Liver (tissue), 8 donors: ENCODE measurements at regions not wholly inside any gene's neighbourhood (a gene's known extent, or its start where the extent isn't known, plus 50 kb on each side); places are given as distances from the start of the nearest gene placed in this dataset.

ENCODE experiments used
- DNase-seq: peaks from one replicate; pipeline ENCODE4 v3.0.0-alpha.2; 2017; ENCODE audit warnings: low spot score
- H3K27ac ChIP-seq, 2 donors: one replicate each; pipeline ENCODE4 v1.7.0; 2013; ENCODE audit warnings: inconsistent platforms in 2 of 2, low read length in 2 of 2, control low read depth in 1 of 2, low read depth in 1 of 2, mild to moderate bottlenecking in 1 of 2
- H3K27me3 ChIP-seq, 4 donors: one replicate each; pipeline versions ENCODE4 v1.6.1 to v1.7.0; 2013; ENCODE audit warnings: low read length in 3 of 4, inconsistent platforms in 1 of 4, mild to moderate bottlenecking in 1 of 4, moderate library complexity in 1 of 4; ENCODE audit not compliant: control insufficient read depth in 4 of 4, insufficient read depth in 4 of 4
- H3K36me3 ChIP-seq, 4 donors: one replicate each; pipeline versions ENCODE4 v1.6.1 to v1.7.0; 2013; ENCODE audit warnings: low read length in 3 of 4, mild to moderate bottlenecking in 3 of 4, low read depth in 1 of 4, moderate library complexity in 1 of 4; ENCODE audit not compliant: control insufficient read depth in 4 of 4, insufficient read depth in 3 of 4
- H3K4me1 ChIP-seq, 4 donors: one replicate each; pipeline versions ENCODE4 v1.6.1 to v1.7.0; 2013; ENCODE audit warnings: low read length in 3 of 4, mild to moderate bottlenecking in 3 of 4, moderate library complexity in 1 of 4; ENCODE audit not compliant: control insufficient read depth in 4 of 4, insufficient read depth in 4 of 4
- H3K4me3 ChIP-seq, 3 donors: one replicate each; pipeline versions ENCODE4 v1.6.1 to v1.7.0; 2013; ENCODE audit warnings: low read length in 3 of 3, control low read depth in 1 of 3, low read depth in 1 of 3, mild to moderate bottlenecking in 1 of 3
- H3K9ac ChIP-seq, 2 donors: one replicate each; pipeline ENCODE4 v1.7.0; 2013; ENCODE audit warnings: low read length in 2 of 2, mild to moderate bottlenecking in 2 of 2, moderate library complexity in 2 of 2, control low read depth in 1 of 2, low read depth in 1 of 2
- H3K9me3 ChIP-seq, 4 donors: one replicate each; pipeline versions ENCODE4 v1.6.1 to v1.7.0; 2013; ENCODE audit warnings: low read length in 3 of 4; ENCODE audit not compliant: control insufficient read depth in 4 of 4
- EGR1 ChIP-seq, 2 donors: IDR thresholded peaks; 2 replicates each; pipeline ENCODE4 v1.6.1; 2016 to 2018; ENCODE audit warnings: antibody characterized with exemption in 2 of 2, low read depth in 2 of 2
- FOXA1 ChIP-seq: IDR thresholded peaks from 2 replicates; pipeline ENCODE4 v1.6.1; 2016; ENCODE audit warnings: antibody characterized with exemption
- FOXA2 ChIP-seq: IDR thresholded peaks from 2 replicates; pipeline ENCODE4 v1.6.1; 2016; ENCODE audit warnings: antibody characterized with exemption
- GABPA ChIP-seq, 2 donors: IDR thresholded peaks in 1 of 2; conservative IDR thresholded peaks in 1 of 2; 2 replicates each; pipeline ENCODE4 v1.6.1; 2016; ENCODE audit warnings: antibody characterized with exemption in 2 of 2, mild to moderate bottlenecking in 1 of 2, moderate library complexity in 1 of 2
- HNF4A ChIP-seq, 2 donors: conservative IDR thresholded peaks; 2 replicates each; pipeline ENCODE4 v1.6.1; 2016; ENCODE audit warnings: antibody characterized with exemption in 2 of 2, mild to moderate bottlenecking in 2 of 2
- HNF4G ChIP-seq: IDR thresholded peaks from 2 replicates; pipeline ENCODE4 v1.6.1; 2016; ENCODE audit warnings: antibody characterized with exemption
- JUND ChIP-seq, 2 donors: IDR thresholded peaks; 2 replicates each; pipeline ENCODE4 v1.6.1; 2016; ENCODE audit warnings: antibody characterized with exemption in 2 of 2
- NR2F2 ChIP-seq: IDR thresholded peaks from 2 replicates; pipeline ENCODE4 v1.6.1; 2016; ENCODE audit warnings: antibody characterized with exemption
- RAD21 ChIP-seq, 2 donors: IDR thresholded peaks; 2 replicates each; pipeline ENCODE4 v1.6.1; 2016; ENCODE audit warnings: antibody characterized with exemption in 2 of 2, mild to moderate bottlenecking in 2 of 2
- RXRA ChIP-seq, 2 donors: IDR thresholded peaks; 2 replicates each; pipeline ENCODE4 v1.6.1; 2017 to 2018; ENCODE audit warnings: antibody characterized with exemption in 2 of 2, mild to moderate bottlenecking in 1 of 2
- SP1 ChIP-seq: IDR thresholded peaks from 2 replicates; pipeline ENCODE4 v1.6.1; 2018; ENCODE audit warnings: antibody characterized with exemption, mild to moderate bottlenecking
- TAF1 ChIP-seq: conservative IDR thresholded peaks from 2 replicates; pipeline ENCODE4 v1.6.1; 2016; ENCODE audit warnings: antibody characterized with exemption, mild to moderate bottlenecking
- YY1 ChIP-seq: IDR thresholded peaks from 2 replicates; pipeline ENCODE4 v1.6.1; 2016; ENCODE audit warnings: antibody characterized with exemption, mild to moderate bottlenecking
- WGBS: extraction: QIAGEN DNeasy Blood & Tissue Kit; methylation state at CpG from one replicate; pipeline ENCODE4 v1.1.7; 2013; 5-methylcytosine and 5-hydroxymethylcytosine counted together
- TF ChIP-seq, protein P1 (sequence below): IDR thresholded peaks from 2 replicates; pipeline ENCODE4 v1.6.1; 2016; ENCODE audit warnings: antibody characterized with exemption
- TF ChIP-seq, protein P2 (sequence below): fragments of 150-350 bp; IDR thresholded peaks from 2 replicates; pipeline ENCODE4 v1.5.1; 2017; ENCODE audit warnings: improper control_type of control experiment, low read depth, low read length; ENCODE audit not compliant: missing input control
- TF ChIP-seq, protein P3 (sequence below): IDR thresholded peaks from 2 replicates; pipeline ENCODE4 v1.6.1; 2016; ENCODE audit warnings: antibody characterized with exemption
- TF ChIP-seq, protein P4 (sequence below): IDR thresholded peaks from 2 replicates; pipeline ENCODE4 v1.6.1; 2016; ENCODE audit warnings: antibody characterized with exemption
- TF ChIP-seq, protein P5 (sequence below): IDR thresholded peaks from 2 replicates; pipeline ENCODE4 v1.6.1; 2016; ENCODE audit warnings: antibody characterized with exemption, mild to moderate bottlenecking
- donor health status: healthy.
- donor health status: healthy.
- donor health status: healthy.
- donor health status: healthy.
- donor health status: healthy.

DNA sequence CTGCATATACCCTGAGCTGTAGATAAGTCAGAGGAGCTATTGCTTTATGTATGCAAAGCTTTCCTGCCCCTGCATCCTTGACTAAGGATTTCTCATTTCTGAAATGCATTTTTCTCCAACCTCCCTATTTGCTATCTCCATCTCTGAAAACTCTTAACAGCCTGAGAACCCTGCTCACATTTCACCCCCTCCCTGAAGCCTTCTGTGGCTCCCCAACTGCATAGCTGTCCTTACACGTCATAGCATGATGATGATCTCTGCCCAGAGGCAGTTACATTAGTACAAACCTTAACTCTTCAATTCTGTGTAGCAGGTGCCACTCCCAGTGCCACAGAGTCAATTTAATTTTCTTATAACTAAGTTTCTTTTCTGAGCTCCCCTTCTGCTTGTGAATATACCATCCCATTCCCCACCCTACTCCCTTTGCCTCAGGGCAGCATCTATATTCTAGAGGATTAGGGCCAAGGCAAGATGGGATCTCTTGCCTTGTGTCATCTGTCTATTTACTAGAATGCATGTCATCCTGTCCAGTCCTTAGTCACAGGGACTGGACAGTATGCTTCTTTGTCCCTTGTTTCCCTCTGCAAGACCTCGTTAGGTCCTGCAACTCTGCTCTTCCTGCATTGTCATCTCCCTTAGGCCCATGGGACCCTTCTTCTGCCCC, 149.7 kb upstream of the SPRY4 start:
- no peak overlapping the region for H3K27ac ChIP-seq
- WGBS: 85% methylated on average over 2 of the region's 2 CpGs
- H3K4me1 ChIP-seq: no peaks in the 10 kb centered on the region
- H3K4me3 ChIP-seq: no peak overlapping the region
- H3K27me3 ChIP-seq: no peaks in the 10 kb centered on the region
- H3K9ac ChIP-seq: no peak overlapping the region
- no peak for DNase-seq
- H3K9me3 ChIP-seq: peaks cover 0 to 5% (median 1%) of the 10 kb centered on the region in 4 donors
- peaks cover 0 to 1% (median 0%) of the 10 kb centered on the region in 4 donors for H3K36me3 ChIP-seq
- TF ChIP-seq, protein P1, sequence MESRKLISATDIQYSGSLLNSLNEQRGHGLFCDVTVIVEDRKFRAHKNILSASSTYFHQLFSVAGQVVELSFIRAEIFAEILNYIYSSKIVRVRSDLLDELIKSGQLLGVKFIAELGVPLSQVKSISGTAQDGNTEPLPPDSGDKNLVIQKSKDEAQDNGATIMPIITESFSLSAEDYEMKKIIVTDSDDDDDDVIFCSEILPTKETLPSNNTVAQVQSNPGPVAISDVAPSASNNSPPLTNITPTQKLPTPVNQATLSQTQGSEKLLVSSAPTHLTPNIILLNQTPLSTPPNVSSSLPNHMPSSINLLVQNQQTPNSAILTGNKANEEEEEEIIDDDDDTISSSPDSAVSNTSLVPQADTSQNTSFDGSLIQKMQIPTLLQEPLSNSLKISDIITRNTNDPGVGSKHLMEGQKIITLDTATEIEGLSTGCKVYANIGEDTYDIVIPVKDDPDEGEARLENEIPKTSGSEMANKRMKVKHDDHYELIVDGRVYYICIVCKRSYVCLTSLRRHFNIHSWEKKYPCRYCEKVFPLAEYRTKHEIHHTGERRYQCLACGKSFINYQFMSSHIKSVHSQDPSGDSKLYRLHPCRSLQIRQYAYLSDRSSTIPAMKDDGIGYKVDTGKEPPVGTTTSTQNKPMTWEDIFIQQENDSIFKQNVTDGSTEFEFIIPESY: no peak
- no peak for TF ChIP-seq SP1
- TF ChIP-seq FOXA1: no peak
- no peak for TF ChIP-seq NR2F2
- TF ChIP-seq, protein P2, sequence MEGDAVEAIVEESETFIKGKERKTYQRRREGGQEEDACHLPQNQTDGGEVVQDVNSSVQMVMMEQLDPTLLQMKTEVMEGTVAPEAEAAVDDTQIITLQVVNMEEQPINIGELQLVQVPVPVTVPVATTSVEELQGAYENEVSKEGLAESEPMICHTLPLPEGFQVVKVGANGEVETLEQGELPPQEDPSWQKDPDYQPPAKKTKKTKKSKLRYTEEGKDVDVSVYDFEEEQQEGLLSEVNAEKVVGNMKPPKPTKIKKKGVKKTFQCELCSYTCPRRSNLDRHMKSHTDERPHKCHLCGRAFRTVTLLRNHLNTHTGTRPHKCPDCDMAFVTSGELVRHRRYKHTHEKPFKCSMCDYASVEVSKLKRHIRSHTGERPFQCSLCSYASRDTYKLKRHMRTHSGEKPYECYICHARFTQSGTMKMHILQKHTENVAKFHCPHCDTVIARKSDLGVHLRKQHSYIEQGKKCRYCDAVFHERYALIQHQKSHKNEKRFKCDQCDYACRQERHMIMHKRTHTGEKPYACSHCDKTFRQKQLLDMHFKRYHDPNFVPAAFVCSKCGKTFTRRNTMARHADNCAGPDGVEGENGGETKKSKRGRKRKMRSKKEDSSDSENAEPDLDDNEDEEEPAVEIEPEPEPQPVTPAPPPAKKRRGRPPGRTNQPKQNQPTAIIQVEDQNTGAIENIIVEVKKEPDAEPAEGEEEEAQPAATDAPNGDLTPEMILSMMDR: no peak
- TF ChIP-seq, protein P3, sequence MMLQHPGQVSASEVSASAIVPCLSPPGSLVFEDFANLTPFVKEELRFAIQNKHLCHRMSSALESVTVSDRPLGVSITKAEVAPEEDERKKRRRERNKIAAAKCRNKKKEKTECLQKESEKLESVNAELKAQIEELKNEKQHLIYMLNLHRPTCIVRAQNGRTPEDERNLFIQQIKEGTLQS: no peak
- TF ChIP-seq, protein P4, sequence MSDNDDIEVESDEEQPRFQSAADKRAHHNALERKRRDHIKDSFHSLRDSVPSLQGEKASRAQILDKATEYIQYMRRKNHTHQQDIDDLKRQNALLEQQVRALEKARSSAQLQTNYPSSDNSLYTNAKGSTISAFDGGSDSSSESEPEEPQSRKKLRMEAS: no peak
- no peak for TF ChIP-seq RXRA (IDR thresholded peaks at IDR 0.05)
- TF ChIP-seq HNF4G: no peak
- TF ChIP-seq GABPA (IDR thresholded peaks at IDR 0.05 in 1 of 2, conservative IDR thresholded peaks at IDR 0.05 in 1 of 2): no peak
- TF ChIP-seq, protein P5, sequence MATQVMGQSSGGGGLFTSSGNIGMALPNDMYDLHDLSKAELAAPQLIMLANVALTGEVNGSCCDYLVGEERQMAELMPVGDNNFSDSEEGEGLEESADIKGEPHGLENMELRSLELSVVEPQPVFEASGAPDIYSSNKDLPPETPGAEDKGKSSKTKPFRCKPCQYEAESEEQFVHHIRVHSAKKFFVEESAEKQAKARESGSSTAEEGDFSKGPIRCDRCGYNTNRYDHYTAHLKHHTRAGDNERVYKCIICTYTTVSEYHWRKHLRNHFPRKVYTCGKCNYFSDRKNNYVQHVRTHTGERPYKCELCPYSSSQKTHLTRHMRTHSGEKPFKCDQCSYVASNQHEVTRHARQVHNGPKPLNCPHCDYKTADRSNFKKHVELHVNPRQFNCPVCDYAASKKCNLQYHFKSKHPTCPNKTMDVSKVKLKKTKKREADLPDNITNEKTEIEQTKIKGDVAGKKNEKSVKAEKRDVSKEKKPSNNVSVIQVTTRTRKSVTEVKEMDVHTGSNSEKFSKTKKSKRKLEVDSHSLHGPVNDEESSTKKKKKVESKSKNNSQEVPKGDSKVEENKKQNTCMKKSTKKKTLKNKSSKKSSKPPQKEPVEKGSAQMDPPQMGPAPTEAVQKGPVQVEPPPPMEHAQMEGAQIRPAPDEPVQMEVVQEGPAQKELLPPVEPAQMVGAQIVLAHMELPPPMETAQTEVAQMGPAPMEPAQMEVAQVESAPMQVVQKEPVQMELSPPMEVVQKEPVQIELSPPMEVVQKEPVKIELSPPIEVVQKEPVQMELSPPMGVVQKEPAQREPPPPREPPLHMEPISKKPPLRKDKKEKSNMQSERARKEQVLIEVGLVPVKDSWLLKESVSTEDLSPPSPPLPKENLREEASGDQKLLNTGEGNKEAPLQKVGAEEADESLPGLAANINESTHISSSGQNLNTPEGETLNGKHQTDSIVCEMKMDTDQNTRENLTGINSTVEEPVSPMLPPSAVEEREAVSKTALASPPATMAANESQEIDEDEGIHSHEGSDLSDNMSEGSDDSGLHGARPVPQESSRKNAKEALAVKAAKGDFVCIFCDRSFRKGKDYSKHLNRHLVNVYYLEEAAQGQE: no peak
- TF ChIP-seq TAF1: no peak
- no peak for TF ChIP-seq RAD21 (IDR thresholded peaks at IDR 0.05)
- no peak for TF ChIP-seq EGR1 (IDR thresholded peaks at IDR 0.05; ENCODE audit: low read depth in 2 of 2)
- no peak for TF ChIP-seq YY1
- no peak for TF ChIP-seq JUND (IDR thresholded peaks at IDR 0.05)
- no peak for TF ChIP-seq FOXA2
- no peak for TF ChIP-seq HNF4A (conservative IDR thresholded peaks at IDR 0.05)
